LNCaP clone FGC (cell line): ENCODE measurements at regions not wholly inside any gene's neighbourhood (a gene's known extent, or its start where the extent isn't known, plus 50 kb on each side); places are given as distances from the start of the nearest gene placed in this dataset.
A peak's percentile ranks its signal among the peaks of the same experiment; 100 is the strongest.

Experiments
- DNase-seq: peaks from one replicate; pipeline ENCODE4 v3.0.0-alpha.2; 2011; ENCODE audit warnings: low read depth
- H3K4me3 ChIP-seq: 2 replicates; pipeline ENCODE4 v1.5.1; 2011; ENCODE audit warnings: mild to moderate bottlenecking, low read depth, low read length, control low read depth
- CTCF ChIP-seq: IDR thresholded peaks from 2 replicates; pipeline ENCODE4 v1.5.1; 2012; ENCODE audit warnings: mild to moderate bottlenecking; ENCODE audit not compliant: control insufficient read depth, insufficient read depth; ENCODE audit errors: extremely low read depth

GRCh38 chr1:105886309-105886708 lies 1170.2 kb upstream of the PRMT6 start:
- H3K4me3 ChIP-seq: no peak overlapping the region
- TF ChIP-seq CTCF: no peak
- DNase-seq: no peak

GRCh38 chr1:105891308-105891707 lies 1165.2 kb upstream of the PRMT6 start:
- H3K4me3 ChIP-seq: no peak overlapping the region
- no peak for DNase-seq

GRCh38 chr1:105894006-105894405 lies 1162.5 kb upstream of the PRMT6 start:
- DNase-seq: no peak
- H3K4me3 ChIP-seq: no peak overlapping the region
- TF ChIP-seq CTCF: no peak

More at GRCh38 chr1:105891308-105891707, 1165.2 kb upstream of the PRMT6 start:
- no peak for TF ChIP-seq CTCF

- DNase-seq: no peak
- H3K4me3 ChIP-seq: no peak overlapping the region
- peak; percentile 30 for TF ChIP-seq CTCF
These were observed 1146.7 kb upstream of the PRMT6 start for GRCh38 chr1:105909811-105910210.

- H3K4me3 ChIP-seq: no peak overlapping the region
- no peak for DNase-seq
- TF ChIP-seq CTCF: no peak
These were observed 1142.1 kb upstream of the PRMT6 start for GRCh38 chr1:105914403-105914802.

- TF ChIP-seq CTCF: no peak
- DNase-seq: no peak
- no peak overlapping the region for H3K4me3 ChIP-seq
These were observed 1121.7 kb upstream of the PRMT6 start for GRCh38 chr1:105934806-105935205.

GRCh38 chr1:105964879-105965278 lies 1091.6 kb upstream of the PRMT6 start:
- no peak for DNase-seq
- no peak for TF ChIP-seq CTCF
- no peak overlapping the region for H3K4me3 ChIP-seq
